GM06990 (cell line): ENCODE measurements at regions not wholly inside any gene's neighbourhood (a gene's known extent, or its start where the extent isn't known, plus 50 kb on each side); places are given as distances from the start of the nearest gene placed in this dataset.
"Not testable (repeated sequence)": the region's sequence is repeated elsewhere in the genome, so short reads cannot be mapped to it uniquely, and the experiment has no call there.

ENCODE experiments used
- DNase-seq: peaks from one replicate; pipeline ENCODE4 v3.0.0-alpha.2; 2011; ENCODE audit not compliant: insufficient read length; ENCODE audit errors: extremely low read depth
- H3K27me3 ChIP-seq: replicated peaks from 2 replicates; pipeline ENCODE4 v1.6.0; 2011; ENCODE audit warnings: low read length; ENCODE audit not compliant: control insufficient read depth, insufficient read depth
- H3K36me3 ChIP-seq: 2 replicates; pipeline ENCODE4 v1.5.1; 2011; ENCODE audit warnings: low read length; ENCODE audit not compliant: control insufficient read depth, insufficient read depth
- H3K4me3 ChIP-seq: replicated peaks from 2 replicates; pipeline ENCODE4 v1.5.1; 2011; ENCODE audit warnings: low read depth, mild to moderate bottlenecking, control low read depth, low read length
- CTCF ChIP-seq: IDR thresholded peaks from 2 replicates; pipeline ENCODE4 v1.5.1; 2011; ENCODE audit warnings: low read length, control low read depth, mild to moderate bottlenecking, inconsistent platforms; ENCODE audit not compliant: insufficient read depth, poor library complexity, severe bottlenecking

GRCh38 chr14:105776112-105776511 is 249.7 kb downstream of the TMEM121 start:
- H3K36me3 ChIP-seq, DNase-seq, H3K4me3 ChIP-seq, H3K27me3 ChIP-seq: not testable (repeated sequence)

GRCh38 chr14:105776924-105777323 is 250.5 kb downstream of the TMEM121 start:
- no peak overlapping the region for H3K4me3 ChIP-seq
- DNase-seq, result no peak
- no peak for TF ChIP-seq CTCF
- no peaks in the 10 kb centered on the region for H3K27me3 ChIP-seq
- no peaks in the 10 kb centered on the region for H3K36me3 ChIP-seq

- TF ChIP-seq CTCF, result no peak
- DNase-seq, result no peak
- Histone ChIP-seq H3K36me3 (no peaks in the 10 kb centered on the region), H3K27me3 (no peaks in the 10 kb centered on the region), H3K4me3 (no peak overlapping the region)
Observed at GRCh38 chr14:105783707-105784106, 257.3 kb downstream of the TMEM121 start.

- Histone ChIP-seq H3K4me3 (no peak overlapping the region), H3K27me3 (no peaks in the 10 kb centered on the region), H3K36me3 (no peaks in the 10 kb centered on the region)
- no peak for DNase-seq
- no peak for TF ChIP-seq CTCF
Observed at GRCh38 chr14:105793836-105794235, 267.5 kb downstream of the TMEM121 start.

GRCh38 chr14:105797546-105797945 is 271.2 kb downstream of the TMEM121 start:
- no peak for DNase-seq
- no peaks in the 10 kb centered on the region for H3K27me3 ChIP-seq
- H3K4me3 ChIP-seq, result no peak overlapping the region
- no peak for TF ChIP-seq CTCF
- H3K36me3 ChIP-seq, result no peaks in the 10 kb centered on the region

- H3K36me3 ChIP-seq, result no peaks in the 10 kb centered on the region
- no peak for TF ChIP-seq CTCF
- no peak for DNase-seq
- no peaks in the 10 kb centered on the region for H3K27me3 ChIP-seq
- H3K4me3 ChIP-seq, result no peak overlapping the region
Observed at GRCh38 chr14:105805701-105806100, 279.3 kb downstream of the TMEM121 start.
